Thymus (tissue), 11 donors: ENCODE measurements at regions not wholly inside any gene's neighbourhood (a gene's known extent, or its start where the extent isn't known, plus 50 kb on each side); places are given as distances from the start of the nearest gene placed in this dataset.
A peak's percentile ranks its signal among the peaks of the same experiment; 100 is the strongest.
"Not testable (repeated sequence)": the region's sequence is repeated elsewhere in the genome, so short reads cannot be mapped to it uniquely, and the experiment has no call there.

Source experiments
- DNase-seq, 9 donors: peaks; one replicate each; pipeline ENCODE4 v3.0.0-alpha.2; 2013; ENCODE audit warnings: low spot score in 9 of 9, low read depth in 6 of 9, missing footprints in 1 of 9
- H3K27ac ChIP-seq, 2 donors: one replicate each; pipeline ENCODE4 v1.5.1; 2013; ENCODE audit warnings: control low read depth in 1 of 2, low read depth in 1 of 2, low read length in 1 of 2, mild to moderate bottlenecking in 1 of 2, moderate library complexity in 1 of 2
- H3K27me3 ChIP-seq, 2 donors: one replicate each; pipeline ENCODE4 v1.5.1; 2013; ENCODE audit warnings: low read length in 1 of 2; ENCODE audit not compliant: control insufficient read depth in 2 of 2, insufficient read depth in 1 of 2
- H3K36me3 ChIP-seq, 2 donors: one replicate each; pipeline ENCODE4 v1.5.1; 2013; ENCODE audit warnings: low read length in 1 of 2, mild to moderate bottlenecking in 1 of 2, moderate library complexity in 1 of 2; ENCODE audit not compliant: control insufficient read depth in 2 of 2, insufficient read depth in 2 of 2
- H3K4me1 ChIP-seq, 2 donors: one replicate each; pipeline ENCODE4 v1.5.1; 2013; ENCODE audit warnings: low read length in 2 of 2; ENCODE audit not compliant: control insufficient read depth in 2 of 2, insufficient read depth in 2 of 2
- H3K4me3 ChIP-seq, 2 donors: one replicate each; pipeline ENCODE4 v1.5.1; 2013; ENCODE audit warnings: low read length in 2 of 2, control low read depth in 1 of 2, mild to moderate bottlenecking in 1 of 2
- H3K9me3 ChIP-seq, 2 donors: one replicate each; pipeline ENCODE4 v1.5.1; 2013; ENCODE audit warnings: low read length in 1 of 2, mild to moderate bottlenecking in 1 of 2; ENCODE audit not compliant: control insufficient read depth in 2 of 2, insufficient read depth in 1 of 2
- WGBS: extraction: QIAGEN DNeasy Blood & Tissue Kit; methylation state at CpG from one replicate; pipeline ENCODE4 v1.1.7; 2013; 5-methylcytosine and 5-hydroxymethylcytosine counted together
- donor health status: healthy.

DNA sequence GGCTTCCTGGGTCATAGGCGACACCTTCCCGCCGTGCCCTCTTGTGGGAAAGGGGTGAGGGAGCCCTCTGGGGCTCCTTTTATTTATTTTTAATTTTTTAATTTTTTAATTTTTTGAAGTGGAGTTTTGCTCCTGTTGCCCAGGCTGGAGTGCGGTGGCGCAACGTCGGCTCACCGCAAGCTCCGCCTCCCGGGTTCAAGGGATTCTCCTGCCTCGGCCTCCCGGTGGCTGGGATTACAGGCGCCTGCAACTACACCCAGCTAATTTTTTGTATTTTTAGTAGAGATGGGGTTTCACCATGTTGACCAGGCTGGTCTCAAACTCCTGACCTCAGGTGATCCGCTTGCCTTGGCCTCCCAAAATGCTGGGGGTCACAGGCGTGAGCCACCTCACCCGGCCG lies 49.9 kb upstream of the ELFN1 start:
- H3K4me3 ChIP-seq, H3K36me3 ChIP-seq, DNase-seq, H3K27ac ChIP-seq, H3K27me3 ChIP-seq, H3K4me1 ChIP-seq: not testable (repeated sequence)
- H3K9me3 ChIP-seq: peaks cover 0 to 14% of the 10 kb centered on the region in 2 donors
- 97% methylated on average over 17 of the region's 17 CpGs for WGBS

DNA sequence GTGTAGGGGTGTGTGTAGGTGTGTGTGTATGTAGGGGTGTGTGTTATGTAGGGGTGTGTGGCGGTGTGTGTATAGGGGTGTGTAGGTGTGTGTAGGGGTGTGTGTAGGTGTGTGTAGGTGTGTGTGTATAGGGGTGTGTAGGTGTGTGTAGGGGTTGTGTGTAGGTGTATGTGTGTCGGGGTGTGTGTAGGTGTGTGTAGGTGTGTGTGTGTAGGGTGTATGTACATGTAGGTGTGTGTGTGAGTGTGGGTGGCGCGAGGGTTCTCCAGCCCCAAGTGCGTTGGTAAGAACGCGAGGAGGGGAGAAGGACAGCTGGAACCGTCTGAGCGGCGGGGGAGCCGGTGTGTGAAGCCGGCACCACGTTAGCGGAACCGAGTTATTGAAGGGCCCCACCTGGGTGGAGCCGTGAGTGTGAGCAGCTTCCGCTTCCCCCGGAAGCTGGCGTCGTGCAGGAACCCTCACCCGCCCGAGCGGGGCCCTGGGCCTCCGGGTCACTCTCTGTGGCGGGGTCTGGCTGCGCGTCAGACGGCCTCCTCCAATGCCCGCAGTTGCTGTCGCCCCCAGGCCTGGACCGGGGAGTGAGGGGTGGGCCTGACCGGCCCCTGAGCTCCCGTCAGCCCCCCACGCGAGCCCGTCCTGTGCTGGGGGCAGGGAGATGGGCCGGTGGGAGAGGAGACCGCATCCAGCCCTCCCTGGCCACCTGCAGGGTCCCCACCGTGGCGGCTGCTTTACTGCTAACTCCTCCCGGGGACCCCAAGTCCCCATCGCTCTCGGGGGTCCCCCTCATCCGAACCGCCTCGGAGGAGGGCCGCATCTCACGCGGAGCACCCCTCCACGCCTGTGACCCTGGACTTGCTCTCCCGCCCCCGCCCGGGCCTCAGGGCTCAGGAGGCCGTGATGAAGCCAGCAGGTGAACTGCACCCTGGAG lies 49.6 kb upstream of the PSMG3 start:
- no peak for DNase-seq
- H3K27me3 ChIP-seq: peaks cover 0 to 6% of the 10 kb centered on the region in 2 donors
- H3K36me3 ChIP-seq: no peaks in the 10 kb centered on the region
- H3K27ac ChIP-seq: no peak overlapping the region
- peaks cover 0 to 14% of the 10 kb centered on the region in 2 donors for H3K9me3 ChIP-seq
- 92% methylated on average over 54 of the region's 54 CpGs for WGBS
- peak overlapping the region in 1 of 2 donors; percentile 4 for H3K4me3 ChIP-seq
- no peaks in the 10 kb centered on the region for H3K4me1 ChIP-seq
